PC-9 (cell line): ENCODE measurements at regions not wholly inside any gene's neighbourhood (a gene's known extent, or its start where the extent isn't known, plus 50 kb on each side); places are given as distances from the start of the nearest gene placed in this dataset.
"Not testable (repeated sequence)": the region's sequence is repeated elsewhere in the genome, so short reads cannot be mapped to it uniquely, and the experiment has no call there.

Experiments
- BruUV-seq: library from RNA; stranded (reverse); fragments of 400-500 nt; replicated peaks from 2 replicates; lab custom pipeline; 2021; lab: Mats Ljungman, UMichigan
- CTCF ChIA-PET: fragments of 300-600 bp; sonication (Branson Sonifier 250); formaldehyde crosslinking; loops from one replicate; lab custom pipeline; 2022; ENCODE audit warnings: antibody characterized with exemption; lab: Charles Lee
- POLR2A ChIA-PET: fragments of 300-600 bp; sonication (Branson Sonifier 250); formaldehyde crosslinking; loops from one replicate; lab custom pipeline; 2022; ENCODE audit warnings: antibody characterized with exemption; ENCODE audit not compliant: unreplicated experiment; lab: Charles Lee
- DNase-seq, 2 experiments: peaks; one replicate each; pipeline versions ENCODE4 v3.0.0 to v3.0.0-alpha.2; 2015 to 2022; ENCODE audit warnings: mixed read lengths in 1 of 2
- H2AFZ ChIP-seq: fragments of 200-600 bp; sonication (generic); 2 replicates; pipeline ENCODE4 v1.8.1; 2017; ENCODE audit warnings: antibody characterized with exemption
- H3F3A ChIP-seq: fragments of 200-600 bp; sonication (generic); 2 replicates; pipeline ENCODE4 v1.8.1; 2017; ENCODE audit warnings: antibody characterized with exemption, mild to moderate bottlenecking, low read depth; ENCODE audit not compliant: insufficient read depth
- H3K27ac ChIP-seq: fragments of 200-600 bp; sonication (generic); 2 replicates; pipeline ENCODE4 v1.6.1; 2016; ENCODE audit warnings: mixed run types
- H3K27me3 ChIP-seq: fragments of 200-600 bp; sonication (generic); 2 replicates; pipeline ENCODE4 v1.6.1; 2016; ENCODE audit warnings: low read depth, mixed run types; ENCODE audit not compliant: insufficient read depth
- H3K36me3 ChIP-seq: fragments of 200-600 bp; sonication (generic); 2 replicates; pipeline ENCODE4 v1.6.1; 2016; ENCODE audit warnings: low read depth, mixed run types
- H3K4me1 ChIP-seq: fragments of 200-600 bp; sonication (generic); replicated peaks from 2 replicates; pipeline ENCODE4 v1.6.1; 2016; ENCODE audit warnings: mixed run types; ENCODE audit not compliant: insufficient read depth
- H3K4me2 ChIP-seq: fragments of 200-600 bp; sonication (generic); 2 replicates; pipeline ENCODE4 v1.6.1; 2017; ENCODE audit warnings: mixed run types
- H3K4me3 ChIP-seq: fragments of 200-600 bp; sonication (generic); 2 replicates; pipeline ENCODE4 v1.6.1; 2016; ENCODE audit warnings: mixed run types
- H3K79me2 ChIP-seq: fragments of 200-600 bp; sonication (generic); 2 replicates; pipeline ENCODE4 v1.6.1; 2017; ENCODE audit warnings: low read depth, mixed run types
- H3K9me2 ChIP-seq: fragments of 200-600 bp; sonication (generic); 2 replicates; pipeline ENCODE4 v1.8.1; 2017; ENCODE audit warnings: mild to moderate bottlenecking; ENCODE audit not compliant: insufficient read depth
- H3K9me3 ChIP-seq: fragments of 200-600 bp; sonication (generic); 2 replicates; pipeline ENCODE4 v1.8.1; 2016; ENCODE audit warnings: low read depth; ENCODE audit not compliant: insufficient read depth
- H4K20me1 ChIP-seq: fragments of 200-600 bp; sonication (generic); 2 replicates; pipeline ENCODE4 v1.8.1; 2017; ENCODE audit not compliant: insufficient read depth
- intact Hi-C: fragments of 100-400 bp; cut with micrococcal nuclease; formaldehyde crosslinking; loops from one replicate; pipeline ENCODE4 v1.10.0; 2022; ENCODE audit not compliant: unreplicated experiment

- intact Hi-C loops, H3K4me3 ChIP-seq, H3K4me1 ChIP-seq, H2AFZ ChIP-seq, H3K9me2 ChIP-seq, H3K4me2 ChIP-seq, H3K79me2 ChIP-seq, H3K27ac ChIP-seq, H3K9me3 ChIP-seq, H3K36me3 ChIP-seq, H3K27me3 ChIP-seq, POLR2A ChIA-PET, BruUV-seq, H3F3A ChIP-seq, H4K20me1 ChIP-seq, CTCF ChIA-PET: not testable (repeated sequence)
- DNase-seq, result peak in 1 of 2 experiments; percentile 12
Observed at GRCh38 chr2:110333114-110334095, 121.1 kb upstream of the MTLN start.

GRCh38 chr2:110331625-110332024, 119.3 kb upstream of the MTLN start:
- POLR2A ChIA-PET, BruUV-seq, intact Hi-C loops: not testable (repeated sequence)

GRCh38 chr2:110329760-110330159, 117.4 kb upstream of the MTLN start:
- CTCF ChIA-PET, H4K20me1 ChIP-seq, H3K79me2 ChIP-seq, H3K27ac ChIP-seq, DNase-seq, H2AFZ ChIP-seq, H3K4me1 ChIP-seq, H3F3A ChIP-seq, H3K4me2 ChIP-seq, H3K27me3 ChIP-seq, BruUV-seq, H3K9me2 ChIP-seq, intact Hi-C loops, H3K9me3 ChIP-seq, H3K36me3 ChIP-seq, POLR2A ChIA-PET, H3K4me3 ChIP-seq: not testable (repeated sequence)

More at GRCh38 chr2:110331625-110332024, 119.3 kb upstream of the MTLN start:
- H3K27me3 ChIP-seq, H3K79me2 ChIP-seq, H4K20me1 ChIP-seq, H3F3A ChIP-seq, H3K4me3 ChIP-seq, H2AFZ ChIP-seq, CTCF ChIA-PET, H3K27ac ChIP-seq, H3K4me1 ChIP-seq, DNase-seq, H3K36me3 ChIP-seq, H3K4me2 ChIP-seq, H3K9me3 ChIP-seq, H3K9me2 ChIP-seq: not testable (repeated sequence)

GRCh38 chr2:110329158-110329557, 116.8 kb upstream of the MTLN start:
- POLR2A ChIA-PET, CTCF ChIA-PET, DNase-seq: not testable (repeated sequence)

GRCh38 chr2:110328677-110329076, 116.3 kb upstream of the MTLN start:
- H3K27ac ChIP-seq, H3K9me2 ChIP-seq, H3F3A ChIP-seq, H2AFZ ChIP-seq, H4K20me1 ChIP-seq, POLR2A ChIA-PET, H3K36me3 ChIP-seq, H3K4me2 ChIP-seq, H3K79me2 ChIP-seq, intact Hi-C loops, H3K27me3 ChIP-seq, CTCF ChIA-PET, BruUV-seq, H3K4me1 ChIP-seq, H3K4me3 ChIP-seq, H3K9me3 ChIP-seq: not testable (repeated sequence)
- peak in 1 of 2 experiments; percentile 12 for DNase-seq

More at GRCh38 chr2:110329158-110329557, 116.8 kb upstream of the MTLN start:
- H3K4me2 ChIP-seq, H3F3A ChIP-seq, H3K9me2 ChIP-seq, H3K4me1 ChIP-seq, H2AFZ ChIP-seq, H3K36me3 ChIP-seq, H3K9me3 ChIP-seq, intact Hi-C loops, H3K27me3 ChIP-seq, H3K27ac ChIP-seq, H4K20me1 ChIP-seq, BruUV-seq, H3K4me3 ChIP-seq, H3K79me2 ChIP-seq: not testable (repeated sequence)

GRCh38 chr2:110323832-110324231, 111.5 kb upstream of the MTLN start:
- H3K79me2 ChIP-seq, BruUV-seq, DNase-seq, H3K27me3 ChIP-seq, H3F3A ChIP-seq, H2AFZ ChIP-seq, CTCF ChIA-PET, POLR2A ChIA-PET, H3K9me3 ChIP-seq, H3K4me3 ChIP-seq, H3K36me3 ChIP-seq, H3K4me2 ChIP-seq, H3K4me1 ChIP-seq, intact Hi-C loops, H4K20me1 ChIP-seq, H3K9me2 ChIP-seq, H3K27ac ChIP-seq: not testable (repeated sequence)

GRCh38 chr2:110322535-110322934, 110.2 kb upstream of the MTLN start:
- H3K4me2 ChIP-seq, H3K27ac ChIP-seq, H3K4me3 ChIP-seq, H3K9me2 ChIP-seq, H3F3A ChIP-seq, CTCF ChIA-PET, H3K36me3 ChIP-seq, H3K27me3 ChIP-seq, H3K79me2 ChIP-seq, H3K4me1 ChIP-seq, H4K20me1 ChIP-seq, POLR2A ChIA-PET, DNase-seq, intact Hi-C loops, BruUV-seq, H2AFZ ChIP-seq, H3K9me3 ChIP-seq: not testable (repeated sequence)
